CD4-positive, alpha-beta T cell (primary cell): ENCODE measurements at regions not wholly inside any gene's neighbourhood (a gene's known extent, or its start where the extent isn't known, plus 50 kb on each side); places are given as distances from the start of the nearest gene placed in this dataset.

Experiments
- ATAC-seq: fragments of 200-7000 bp; cut with Tn5 transposase; one replicate; pipeline ENCODE4 v1.10.0; 2022; ENCODE audit warnings: mild to moderate bottlenecking; ENCODE audit not compliant: poor library complexity
- CTCF ChIA-PET: fragments of 350-600 bp; sonication (Branson Sonifier 250); formaldehyde crosslinking; loops from one replicate; lab custom pipeline; 2021; ENCODE audit warnings: antibody characterized with exemption, inconsistent platforms; lab: Charles Lee
- POLR2A ChIA-PET: fragments of 350-600 bp; sonication (Branson Sonifier 250); formaldehyde crosslinking; loops from one replicate; lab custom pipeline; 2021; ENCODE audit warnings: antibody characterized with exemption, inconsistent platforms; lab: Charles Lee
- DNase-seq, 14 experiments: peaks; one replicate each; pipeline ENCODE4 v3.0.0-alpha.2; 2013 to 2020; ENCODE audit warnings: mixed read lengths in 2 of 14
- H3K27ac ChIP-seq, 2 donors: one replicate each; pipeline versions ENCODE4 v1.5.1 to v1.7.0; 2013; ENCODE audit warnings: low read length in 2 of 2, low read depth in 1 of 2, mild to moderate bottlenecking in 1 of 2
- H3K27me3 ChIP-seq, 2 experiments: 1 replicate in 1 of 2; 2 replicates in 1 of 2; pipeline versions ENCODE4 v1.6.1 to v1.7.0; 2013; ENCODE audit warnings: low read length in 2 of 2, control low read depth in 1 of 2, mild to moderate bottlenecking in 1 of 2, moderate library complexity in 1 of 2; ENCODE audit not compliant: insufficient read depth in 2 of 2, control insufficient read depth in 1 of 2
- H3K36me3 ChIP-seq: one replicate; pipeline ENCODE4 v1.6.1; 2013; ENCODE audit warnings: low read length, control low read depth; ENCODE audit not compliant: insufficient read depth
- H3K4me1 ChIP-seq: one replicate; pipeline ENCODE4 v1.6.1; 2013; ENCODE audit warnings: low read length, control low read depth; ENCODE audit not compliant: insufficient read depth
- H3K4me3 ChIP-seq: one replicate; pipeline ENCODE4 v1.5.1; 2013; ENCODE audit warnings: mild to moderate bottlenecking, low read length, moderate library complexity
- H3K9me3 ChIP-seq, 2 experiments: 1 replicate in 1 of 2; 2 replicates in 1 of 2; pipeline versions ENCODE4 v1.6.1 to v1.7.0; 2013; ENCODE audit warnings: low read length in 2 of 2, mild to moderate bottlenecking in 2 of 2, control low read depth in 1 of 2, moderate library complexity in 1 of 2; ENCODE audit not compliant: control insufficient read depth in 1 of 2, insufficient read depth in 1 of 2
- H3K27ac Mint-ChIP-seq: one replicate; pipeline ENCODE4 v1.8.0; 2020; ENCODE audit warnings: mixed read lengths
- H3K27me3 Mint-ChIP-seq: one replicate; pipeline ENCODE4 v1.8.0; 2021; ENCODE audit warnings: mixed read lengths
- H3K36me3 Mint-ChIP-seq: one replicate; pipeline ENCODE4 v1.8.0; 2021; ENCODE audit warnings: low read depth, mixed read lengths
- H3K4me1 Mint-ChIP-seq: one replicate; pipeline ENCODE4 v1.8.0; 2021; ENCODE audit warnings: low read depth, mixed read lengths
- H3K4me3 Mint-ChIP-seq: one replicate; pipeline ENCODE4 v1.8.0; 2020; ENCODE audit warnings: mild to moderate bottlenecking, mixed read lengths
- H3K9me3 Mint-ChIP-seq: one replicate; pipeline ENCODE4 v1.8.0; 2020; ENCODE audit warnings: mixed read lengths
- intact Hi-C, 2 experiments: fragments of 100-400 bp; cut with DNase I in 1 of 2; cut with micrococcal nuclease in 1 of 2; formaldehyde crosslinking; loops; one replicate each; pipeline versions ENCODE4 v1.15.1 to v1.9.0; 2023 to 2025; cut with DNase I, micrococcal nuclease
- TF ChIP-seq, protein P1 (sequence below): fragments of 200-600 bp; IDR thresholded peaks from one replicate; pipeline ENCODE4 v1.8.0; 2022; ENCODE audit warnings: antibody characterized with exemption, mild to moderate bottlenecking

DNA sequence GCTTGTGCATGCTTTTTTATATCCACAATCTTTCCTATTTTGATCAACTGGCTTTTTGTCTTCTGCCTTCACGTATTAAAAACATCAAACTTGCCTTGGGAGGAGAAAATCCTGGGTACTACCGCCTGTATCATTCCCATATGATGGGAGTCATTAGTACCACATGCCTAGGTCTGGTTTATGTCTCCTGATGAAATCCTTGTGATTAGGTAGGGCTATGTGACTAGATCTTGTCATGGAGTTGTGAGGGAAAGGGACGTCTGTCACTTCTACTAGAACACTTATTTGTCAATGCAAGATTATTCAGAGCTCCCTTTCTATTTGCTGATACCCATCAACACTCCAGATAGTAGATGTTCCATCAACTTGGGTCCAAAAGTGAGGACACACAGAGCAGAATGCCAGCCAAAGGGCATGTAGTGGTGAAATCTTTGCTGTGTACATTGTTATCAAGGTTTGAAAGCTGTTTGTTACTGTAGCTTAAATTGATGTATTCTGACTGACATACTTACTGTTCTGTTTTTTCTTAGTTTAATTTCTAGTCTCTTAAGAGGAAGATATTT, 621.8 kb upstream of the NR5A2 start:
- POLR2A ChIA-PET = no interaction called here
- Mint-ChIP-seq H3K36me3 (no peaks in the 10 kb centered on the region), H3K27ac (no peak overlapping the region), H3K4me3 (no peak overlapping the region), H3K27me3 (peaks cover 19% of the 10 kb centered on the region), H3K4me1 (peaks cover under 1% of the 10 kb centered on the region), H3K9me3 (no peaks in the 10 kb centered on the region)
- Histone ChIP-seq H3K36me3 (no peaks in the 10 kb centered on the region), H3K27me3 (peaks cover 0 to 6% of the 10 kb centered on the region in 2 experiments), H3K9me3 (no peaks in the 10 kb centered on the region), H3K27ac (no peak overlapping the region), H3K4me1 (no peaks in the 10 kb centered on the region), H3K4me3 (no peak overlapping the region)
- CTCF ChIA-PET = no interaction called here
- intact Hi-C loops = no loop called here
- no peak for ATAC-seq
- DNase-seq = no peak
- TF ChIP-seq, protein P1, sequence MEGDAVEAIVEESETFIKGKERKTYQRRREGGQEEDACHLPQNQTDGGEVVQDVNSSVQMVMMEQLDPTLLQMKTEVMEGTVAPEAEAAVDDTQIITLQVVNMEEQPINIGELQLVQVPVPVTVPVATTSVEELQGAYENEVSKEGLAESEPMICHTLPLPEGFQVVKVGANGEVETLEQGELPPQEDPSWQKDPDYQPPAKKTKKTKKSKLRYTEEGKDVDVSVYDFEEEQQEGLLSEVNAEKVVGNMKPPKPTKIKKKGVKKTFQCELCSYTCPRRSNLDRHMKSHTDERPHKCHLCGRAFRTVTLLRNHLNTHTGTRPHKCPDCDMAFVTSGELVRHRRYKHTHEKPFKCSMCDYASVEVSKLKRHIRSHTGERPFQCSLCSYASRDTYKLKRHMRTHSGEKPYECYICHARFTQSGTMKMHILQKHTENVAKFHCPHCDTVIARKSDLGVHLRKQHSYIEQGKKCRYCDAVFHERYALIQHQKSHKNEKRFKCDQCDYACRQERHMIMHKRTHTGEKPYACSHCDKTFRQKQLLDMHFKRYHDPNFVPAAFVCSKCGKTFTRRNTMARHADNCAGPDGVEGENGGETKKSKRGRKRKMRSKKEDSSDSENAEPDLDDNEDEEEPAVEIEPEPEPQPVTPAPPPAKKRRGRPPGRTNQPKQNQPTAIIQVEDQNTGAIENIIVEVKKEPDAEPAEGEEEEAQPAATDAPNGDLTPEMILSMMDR = no peak

DNA sequence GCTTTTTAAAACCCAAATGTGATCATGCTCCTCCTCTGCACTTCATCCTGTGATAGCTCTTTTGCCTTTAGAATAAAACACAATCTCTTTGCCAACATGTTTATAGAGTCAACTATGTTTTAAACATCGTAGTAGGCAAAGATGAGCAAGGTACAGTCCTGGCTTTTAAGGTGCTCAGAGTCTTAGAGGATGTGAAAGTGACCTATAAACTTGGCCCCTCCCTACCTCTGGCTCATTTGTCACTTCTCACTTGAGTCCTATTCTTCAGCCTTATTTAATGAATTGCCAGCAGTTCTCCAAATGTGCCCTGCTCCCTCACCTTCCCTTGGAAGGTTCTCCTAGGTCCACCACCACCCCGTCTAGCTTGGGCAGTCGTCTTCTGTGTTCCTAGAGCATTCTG, 617.0 kb upstream of the NR5A2 start:
- TF ChIP-seq, protein P1 = no peak
- Mint-ChIP-seq H3K27me3 (peaks cover 7% of the 10 kb centered on the region), H3K4me3 (no peak overlapping the region), H3K9me3 (peaks cover 3% of the 10 kb centered on the region), H3K4me1 (no peaks in the 10 kb centered on the region), H3K27ac (no peak overlapping the region), H3K36me3 (no peaks in the 10 kb centered on the region)
- H3K9me3 ChIP-seq = no peaks in the 10 kb centered on the region
- H3K27ac ChIP-seq = no peak overlapping the region
- no peaks in the 10 kb centered on the region for H3K4me1 ChIP-seq
- ChIA-PET POLR2A (no interaction called here), CTCF (no interaction called here)
- no peak for ATAC-seq
- H3K4me3 ChIP-seq = no peak overlapping the region
- DNase-seq = no peak
- no peaks in the 10 kb centered on the region for H3K36me3 ChIP-seq
- H3K27me3 ChIP-seq = peaks cover 0 to 9% of the 10 kb centered on the region in 2 experiments
- intact Hi-C loops = no loop called here

DNA sequence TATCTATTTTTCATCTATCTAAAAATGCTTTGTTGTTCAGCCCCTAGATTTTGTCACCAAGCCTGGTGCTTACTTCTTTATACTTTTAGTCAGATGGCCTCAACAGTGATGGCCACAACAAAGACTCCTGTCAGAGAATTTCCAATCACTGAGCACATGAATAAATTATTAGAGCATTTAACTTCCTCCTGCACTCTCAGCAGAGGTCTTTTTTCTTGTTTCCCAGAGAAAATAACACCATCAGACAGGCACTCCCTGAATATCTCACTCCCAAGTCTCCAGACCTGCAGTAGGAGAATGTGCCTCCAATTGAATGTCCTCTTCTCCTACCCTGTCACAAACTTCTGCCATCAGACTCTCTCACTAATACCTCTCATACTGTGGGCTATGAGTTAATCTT, 616.0 kb upstream of the NR5A2 start:
- Mint-ChIP-seq H3K27me3 (peaks cover 7% of the 10 kb centered on the region), H3K9me3 (peaks cover 11% of the 10 kb centered on the region), H3K27ac (no peak overlapping the region), H3K36me3 (no peaks in the 10 kb centered on the region), H3K4me3 (no peak overlapping the region), H3K4me1 (no peaks in the 10 kb centered on the region)
- intact Hi-C loops = no loop called here
- Histone ChIP-seq H3K4me3 (no peak overlapping the region), H3K4me1 (no peaks in the 10 kb centered on the region), H3K36me3 (no peaks in the 10 kb centered on the region), H3K27ac (no peak overlapping the region), H3K9me3 (peaks cover 5 to 7% of the 10 kb centered on the region in 2 experiments), H3K27me3 (peaks cover 0 to 9% of the 10 kb centered on the region in 2 experiments)
- no peak for ATAC-seq
- DNase-seq = no peak
- CTCF ChIA-PET = no interaction called here
- POLR2A ChIA-PET = no interaction called here
- TF ChIP-seq, protein P1 = no peak
